WTC11 (cell line): ENCODE measurements at regions not wholly inside any gene's neighbourhood (a gene's known extent, or its start where the extent isn't known, plus 50 kb on each side); places are given as distances from the start of the nearest gene placed in this dataset.

Experiments
- ETV6 ChIP-seq: sonication (generic); formaldehyde crosslinking; IDR thresholded peaks from 2 replicates; pipeline ENCODE4 v1.8.1; 2022; ENCODE audit warnings: mild to moderate bottlenecking, missing genetic modification reagents
- FOXK1 ChIP-seq: sonication (generic); formaldehyde crosslinking; IDR thresholded peaks from 2 replicates; pipeline ENCODE4 v1.8.0; 2022; ENCODE audit warnings: mild to moderate bottlenecking, moderate library complexity, missing genetic modification reagents
- NFYB ChIP-seq: sonication (generic); formaldehyde crosslinking; conservative IDR thresholded peaks from 2 replicates; pipeline ENCODE4 v1.8.0; 2022; ENCODE audit warnings: low read depth, missing genetic modification reagents
- ZNF263 ChIP-seq: sonication (generic); formaldehyde crosslinking; IDR thresholded peaks from 2 replicates; pipeline ENCODE4 v1.8.1; 2022; ENCODE audit warnings: low read depth, mild to moderate bottlenecking, moderate library complexity, missing genetic modification reagents
- TF ChIP-seq, protein P1 (sequence below): sonication (generic); formaldehyde crosslinking; IDR thresholded peaks from 2 replicates; pipeline ENCODE4 v1.8.0; 2022; ENCODE audit warnings: mild to moderate bottlenecking, missing genetic modification reagents
- TF ChIP-seq, protein P2 (sequence below): sonication (generic); formaldehyde crosslinking; IDR thresholded peaks from 2 replicates; pipeline ENCODE4 v1.8.0; 2023; ENCODE audit warnings: missing genetic modification reagents
- TF ChIP-seq, protein P3 (sequence below): fragments of 200-600 bp; IDR thresholded peaks from 2 replicates; pipeline ENCODE4 v1.8.0; 2022; ENCODE audit warnings: antibody characterized with exemption
- TF ChIP-seq, protein P4 (sequence below): sonication (generic); formaldehyde crosslinking; IDR thresholded peaks from 2 replicates; pipeline ENCODE4 v1.8.1; 2022; ENCODE audit warnings: low read depth, mild to moderate bottlenecking, moderate library complexity, missing genetic modification reagents, borderline replicate concordance
- TF ChIP-seq, protein P5 (sequence below): sonication (generic); formaldehyde crosslinking; IDR thresholded peaks from 2 replicates; pipeline ENCODE4 v1.8.0; 2022; ENCODE audit warnings: missing genetic modification reagents
- TF ChIP-seq, protein P6 (sequence below): sonication (generic); formaldehyde crosslinking; IDR thresholded peaks from 2 replicates; pipeline ENCODE4 v1.8.0; 2023; ENCODE audit warnings: missing genetic modification reagents, mild to moderate bottlenecking, borderline replicate concordance
- TF ChIP-seq, protein P7 (sequence below): sonication (generic); formaldehyde crosslinking; IDR thresholded peaks from 2 replicates; pipeline ENCODE4 v1.8.1; 2023; ENCODE audit warnings: mild to moderate bottlenecking, moderate library complexity, missing genetic modification reagents
- TF ChIP-seq, protein P8 (sequence below): sonication (generic); formaldehyde crosslinking; IDR thresholded peaks from 2 replicates; pipeline ENCODE4 v1.8.1; 2023; ENCODE audit warnings: mild to moderate bottlenecking, missing genetic modification reagents, borderline replicate concordance

DNA sequence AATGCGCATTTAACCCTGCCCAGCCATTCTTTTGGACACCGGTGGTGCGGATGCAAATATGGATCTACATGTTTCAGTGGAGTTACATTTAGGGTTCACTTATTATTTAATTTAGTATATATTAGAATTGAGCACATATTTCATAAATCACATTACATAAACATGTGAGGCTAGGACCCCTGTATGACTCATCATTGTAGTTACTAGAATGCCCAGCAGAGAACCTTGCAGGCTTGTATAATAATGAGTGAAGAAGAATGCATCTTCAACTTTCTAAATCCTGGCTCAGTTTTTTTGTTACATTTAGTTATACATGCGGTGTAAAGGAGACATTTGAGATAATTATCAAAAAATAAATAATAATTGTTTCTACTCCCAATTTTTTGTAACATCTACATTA, 369.0 kb downstream of the ATP23 start:
- TF ChIP-seq, protein P1, sequence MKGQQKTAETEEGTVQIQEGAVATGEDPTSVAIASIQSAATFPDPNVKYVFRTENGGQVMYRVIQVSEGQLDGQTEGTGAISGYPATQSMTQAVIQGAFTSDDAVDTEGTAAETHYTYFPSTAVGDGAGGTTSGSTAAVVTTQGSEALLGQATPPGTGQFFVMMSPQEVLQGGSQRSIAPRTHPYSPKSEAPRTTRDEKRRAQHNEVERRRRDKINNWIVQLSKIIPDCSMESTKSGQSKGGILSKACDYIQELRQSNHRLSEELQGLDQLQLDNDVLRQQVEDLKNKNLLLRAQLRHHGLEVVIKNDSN = no peak
- TF ChIP-seq, protein P2, sequence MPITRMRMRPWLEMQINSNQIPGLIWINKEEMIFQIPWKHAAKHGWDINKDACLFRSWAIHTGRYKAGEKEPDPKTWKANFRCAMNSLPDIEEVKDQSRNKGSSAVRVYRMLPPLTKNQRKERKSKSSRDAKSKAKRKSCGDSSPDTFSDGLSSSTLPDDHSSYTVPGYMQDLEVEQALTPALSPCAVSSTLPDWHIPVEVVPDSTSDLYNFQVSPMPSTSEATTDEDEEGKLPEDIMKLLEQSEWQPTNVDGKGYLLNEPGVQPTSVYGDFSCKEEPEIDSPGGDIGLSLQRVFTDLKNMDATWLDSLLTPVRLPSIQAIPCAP (CRISPR knock-in tag) = no peak
- TF ChIP-seq, protein P3, sequence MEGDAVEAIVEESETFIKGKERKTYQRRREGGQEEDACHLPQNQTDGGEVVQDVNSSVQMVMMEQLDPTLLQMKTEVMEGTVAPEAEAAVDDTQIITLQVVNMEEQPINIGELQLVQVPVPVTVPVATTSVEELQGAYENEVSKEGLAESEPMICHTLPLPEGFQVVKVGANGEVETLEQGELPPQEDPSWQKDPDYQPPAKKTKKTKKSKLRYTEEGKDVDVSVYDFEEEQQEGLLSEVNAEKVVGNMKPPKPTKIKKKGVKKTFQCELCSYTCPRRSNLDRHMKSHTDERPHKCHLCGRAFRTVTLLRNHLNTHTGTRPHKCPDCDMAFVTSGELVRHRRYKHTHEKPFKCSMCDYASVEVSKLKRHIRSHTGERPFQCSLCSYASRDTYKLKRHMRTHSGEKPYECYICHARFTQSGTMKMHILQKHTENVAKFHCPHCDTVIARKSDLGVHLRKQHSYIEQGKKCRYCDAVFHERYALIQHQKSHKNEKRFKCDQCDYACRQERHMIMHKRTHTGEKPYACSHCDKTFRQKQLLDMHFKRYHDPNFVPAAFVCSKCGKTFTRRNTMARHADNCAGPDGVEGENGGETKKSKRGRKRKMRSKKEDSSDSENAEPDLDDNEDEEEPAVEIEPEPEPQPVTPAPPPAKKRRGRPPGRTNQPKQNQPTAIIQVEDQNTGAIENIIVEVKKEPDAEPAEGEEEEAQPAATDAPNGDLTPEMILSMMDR = no peak
- TF ChIP-seq FOXK1 (no peak), NFYB (CRISPR knock-in tag) (no peak), ETV6 (no peak), ZNF263 (CRISPR knock-in tag) (no peak)
- TF ChIP-seq, protein P4, sequence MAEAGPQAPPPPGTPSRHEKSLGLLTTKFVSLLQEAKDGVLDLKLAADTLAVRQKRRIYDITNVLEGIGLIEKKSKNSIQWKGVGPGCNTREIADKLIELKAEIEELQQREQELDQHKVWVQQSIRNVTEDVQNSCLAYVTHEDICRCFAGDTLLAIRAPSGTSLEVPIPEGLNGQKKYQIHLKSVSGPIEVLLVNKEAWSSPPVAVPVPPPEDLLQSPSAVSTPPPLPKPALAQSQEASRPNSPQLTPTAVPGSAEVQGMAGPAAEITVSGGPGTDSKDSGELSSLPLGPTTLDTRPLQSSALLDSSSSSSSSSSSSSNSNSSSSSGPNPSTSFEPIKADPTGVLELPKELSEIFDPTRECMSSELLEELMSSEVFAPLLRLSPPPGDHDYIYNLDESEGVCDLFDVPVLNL (CRISPR knock-in tag) = no peak
- TF ChIP-seq, protein P5, sequence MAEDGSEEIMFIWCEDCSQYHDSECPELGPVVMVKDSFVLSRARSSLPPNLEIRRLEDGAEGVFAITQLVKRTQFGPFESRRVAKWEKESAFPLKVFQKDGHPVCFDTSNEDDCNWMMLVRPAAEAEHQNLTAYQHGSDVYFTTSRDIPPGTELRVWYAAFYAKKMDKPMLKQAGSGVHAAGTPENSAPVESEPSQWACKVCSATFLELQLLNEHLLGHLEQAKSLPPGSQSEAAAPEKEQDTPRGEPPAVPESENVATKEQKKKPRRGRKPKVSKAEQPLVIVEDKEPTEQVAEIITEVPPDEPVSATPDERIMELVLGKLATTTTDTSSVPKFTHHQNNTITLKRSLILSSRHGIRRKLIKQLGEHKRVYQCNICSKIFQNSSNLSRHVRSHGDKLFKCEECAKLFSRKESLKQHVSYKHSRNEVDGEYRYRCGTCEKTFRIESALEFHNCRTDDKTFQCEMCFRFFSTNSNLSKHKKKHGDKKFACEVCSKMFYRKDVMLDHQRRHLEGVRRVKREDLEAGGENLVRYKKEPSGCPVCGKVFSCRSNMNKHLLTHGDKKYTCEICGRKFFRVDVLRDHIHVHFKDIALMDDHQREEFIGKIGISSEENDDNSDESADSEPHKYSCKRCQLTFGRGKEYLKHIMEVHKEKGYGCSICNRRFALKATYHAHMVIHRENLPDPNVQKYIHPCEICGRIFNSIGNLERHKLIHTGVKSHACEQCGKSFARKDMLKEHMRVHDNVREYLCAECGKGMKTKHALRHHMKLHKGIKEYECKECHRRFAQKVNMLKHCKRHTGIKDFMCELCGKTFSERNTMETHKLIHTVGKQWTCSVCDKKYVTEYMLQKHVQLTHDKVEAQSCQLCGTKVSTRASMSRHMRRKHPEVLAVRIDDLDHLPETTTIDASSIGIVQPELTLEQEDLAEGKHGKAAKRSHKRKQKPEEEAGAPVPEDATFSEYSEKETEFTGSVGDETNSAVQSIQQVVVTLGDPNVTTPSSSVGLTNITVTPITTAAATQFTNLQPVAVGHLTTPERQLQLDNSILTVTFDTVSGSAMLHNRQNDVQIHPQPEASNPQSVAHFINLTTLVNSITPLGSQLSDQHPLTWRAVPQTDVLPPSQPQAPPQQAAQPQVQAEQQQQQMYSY (CRISPR knock-in tag) = no peak
- TF ChIP-seq, protein P6, sequence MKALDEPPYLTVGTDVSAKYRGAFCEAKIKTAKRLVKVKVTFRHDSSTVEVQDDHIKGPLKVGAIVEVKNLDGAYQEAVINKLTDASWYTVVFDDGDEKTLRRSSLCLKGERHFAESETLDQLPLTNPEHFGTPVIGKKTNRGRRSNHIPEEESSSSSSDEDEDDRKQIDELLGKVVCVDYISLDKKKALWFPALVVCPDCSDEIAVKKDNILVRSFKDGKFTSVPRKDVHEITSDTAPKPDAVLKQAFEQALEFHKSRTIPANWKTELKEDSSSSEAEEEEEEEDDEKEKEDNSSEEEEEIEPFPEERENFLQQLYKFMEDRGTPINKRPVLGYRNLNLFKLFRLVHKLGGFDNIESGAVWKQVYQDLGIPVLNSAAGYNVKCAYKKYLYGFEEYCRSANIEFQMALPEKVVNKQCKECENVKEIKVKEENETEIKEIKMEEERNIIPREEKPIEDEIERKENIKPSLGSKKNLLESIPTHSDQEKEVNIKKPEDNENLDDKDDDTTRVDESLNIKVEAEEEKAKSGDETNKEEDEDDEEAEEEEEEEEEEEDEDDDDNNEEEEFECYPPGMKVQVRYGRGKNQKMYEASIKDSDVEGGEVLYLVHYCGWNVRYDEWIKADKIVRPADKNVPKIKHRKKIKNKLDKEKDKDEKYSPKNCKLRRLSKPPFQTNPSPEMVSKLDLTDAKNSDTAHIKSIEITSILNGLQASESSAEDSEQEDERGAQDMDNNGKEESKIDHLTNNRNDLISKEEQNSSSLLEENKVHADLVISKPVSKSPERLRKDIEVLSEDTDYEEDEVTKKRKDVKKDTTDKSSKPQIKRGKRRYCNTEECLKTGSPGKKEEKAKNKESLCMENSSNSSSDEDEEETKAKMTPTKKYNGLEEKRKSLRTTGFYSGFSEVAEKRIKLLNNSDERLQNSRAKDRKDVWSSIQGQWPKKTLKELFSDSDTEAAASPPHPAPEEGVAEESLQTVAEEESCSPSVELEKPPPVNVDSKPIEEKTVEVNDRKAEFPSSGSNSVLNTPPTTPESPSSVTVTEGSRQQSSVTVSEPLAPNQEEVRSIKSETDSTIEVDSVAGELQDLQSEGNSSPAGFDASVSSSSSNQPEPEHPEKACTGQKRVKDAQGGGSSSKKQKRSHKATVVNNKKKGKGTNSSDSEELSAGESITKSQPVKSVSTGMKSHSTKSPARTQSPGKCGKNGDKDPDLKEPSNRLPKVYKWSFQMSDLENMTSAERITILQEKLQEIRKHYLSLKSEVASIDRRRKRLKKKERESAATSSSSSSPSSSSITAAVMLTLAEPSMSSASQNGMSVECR (CRISPR knock-in tag) = no peak
- TF ChIP-seq, protein P7, sequence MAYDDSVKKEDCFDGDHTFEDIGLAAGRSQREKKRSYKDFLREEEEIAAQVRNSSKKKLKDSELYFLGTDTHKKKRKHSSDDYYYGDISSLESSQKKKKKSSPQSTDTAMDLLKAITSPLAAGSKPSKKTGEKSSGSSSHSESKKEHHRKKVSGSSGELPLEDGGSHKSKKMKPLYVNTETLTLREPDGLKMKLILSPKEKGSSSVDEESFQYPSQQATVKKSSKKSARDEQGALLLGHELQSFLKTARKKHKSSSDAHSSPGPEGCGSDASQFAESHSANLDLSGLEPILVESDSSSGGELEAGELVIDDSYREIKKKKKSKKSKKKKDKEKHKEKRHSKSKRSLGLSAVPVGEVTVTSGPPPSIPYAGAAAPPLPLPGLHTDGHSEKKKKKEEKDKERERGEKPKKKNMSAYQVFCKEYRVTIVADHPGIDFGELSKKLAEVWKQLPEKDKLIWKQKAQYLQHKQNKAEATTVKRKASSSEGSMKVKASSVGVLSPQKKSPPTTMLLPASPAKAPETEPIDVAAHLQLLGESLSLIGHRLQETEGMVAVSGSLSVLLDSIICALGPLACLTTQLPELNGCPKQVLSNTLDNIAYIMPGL (CRISPR knock-in tag) = no peak
- TF ChIP-seq, protein P8, sequence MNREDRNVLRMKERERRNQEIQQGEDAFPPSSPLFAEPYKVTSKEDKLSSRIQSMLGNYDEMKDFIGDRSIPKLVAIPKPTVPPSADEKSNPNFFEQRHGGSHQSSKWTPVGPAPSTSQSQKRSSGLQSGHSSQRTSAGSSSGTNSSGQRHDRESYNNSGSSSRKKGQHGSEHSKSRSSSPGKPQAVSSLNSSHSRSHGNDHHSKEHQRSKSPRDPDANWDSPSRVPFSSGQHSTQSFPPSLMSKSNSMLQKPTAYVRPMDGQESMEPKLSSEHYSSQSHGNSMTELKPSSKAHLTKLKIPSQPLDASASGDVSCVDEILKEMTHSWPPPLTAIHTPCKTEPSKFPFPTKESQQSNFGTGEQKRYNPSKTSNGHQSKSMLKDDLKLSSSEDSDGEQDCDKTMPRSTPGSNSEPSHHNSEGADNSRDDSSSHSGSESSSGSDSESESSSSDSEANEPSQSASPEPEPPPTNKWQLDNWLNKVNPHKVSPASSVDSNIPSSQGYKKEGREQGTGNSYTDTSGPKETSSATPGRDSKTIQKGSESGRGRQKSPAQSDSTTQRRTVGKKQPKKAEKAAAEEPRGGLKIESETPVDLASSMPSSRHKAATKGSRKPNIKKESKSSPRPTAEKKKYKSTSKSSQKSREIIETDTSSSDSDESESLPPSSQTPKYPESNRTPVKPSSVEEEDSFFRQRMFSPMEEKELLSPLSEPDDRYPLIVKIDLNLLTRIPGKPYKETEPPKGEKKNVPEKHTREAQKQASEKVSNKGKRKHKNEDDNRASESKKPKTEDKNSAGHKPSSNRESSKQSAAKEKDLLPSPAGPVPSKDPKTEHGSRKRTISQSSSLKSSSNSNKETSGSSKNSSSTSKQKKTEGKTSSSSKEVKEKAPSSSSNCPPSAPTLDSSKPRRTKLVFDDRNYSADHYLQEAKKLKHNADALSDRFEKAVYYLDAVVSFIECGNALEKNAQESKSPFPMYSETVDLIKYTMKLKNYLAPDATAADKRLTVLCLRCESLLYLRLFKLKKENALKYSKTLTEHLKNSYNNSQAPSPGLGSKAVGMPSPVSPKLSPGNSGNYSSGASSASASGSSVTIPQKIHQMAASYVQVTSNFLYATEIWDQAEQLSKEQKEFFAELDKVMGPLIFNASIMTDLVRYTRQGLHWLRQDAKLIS (CRISPR knock-in tag) = no peak
